ENCODE measurements at regions not wholly inside any gene's neighbourhood (a gene's known extent, or its start where the extent isn't known, plus 50 kb on each side); places are given as distances from the start of the nearest gene placed in this dataset.

DNA sequence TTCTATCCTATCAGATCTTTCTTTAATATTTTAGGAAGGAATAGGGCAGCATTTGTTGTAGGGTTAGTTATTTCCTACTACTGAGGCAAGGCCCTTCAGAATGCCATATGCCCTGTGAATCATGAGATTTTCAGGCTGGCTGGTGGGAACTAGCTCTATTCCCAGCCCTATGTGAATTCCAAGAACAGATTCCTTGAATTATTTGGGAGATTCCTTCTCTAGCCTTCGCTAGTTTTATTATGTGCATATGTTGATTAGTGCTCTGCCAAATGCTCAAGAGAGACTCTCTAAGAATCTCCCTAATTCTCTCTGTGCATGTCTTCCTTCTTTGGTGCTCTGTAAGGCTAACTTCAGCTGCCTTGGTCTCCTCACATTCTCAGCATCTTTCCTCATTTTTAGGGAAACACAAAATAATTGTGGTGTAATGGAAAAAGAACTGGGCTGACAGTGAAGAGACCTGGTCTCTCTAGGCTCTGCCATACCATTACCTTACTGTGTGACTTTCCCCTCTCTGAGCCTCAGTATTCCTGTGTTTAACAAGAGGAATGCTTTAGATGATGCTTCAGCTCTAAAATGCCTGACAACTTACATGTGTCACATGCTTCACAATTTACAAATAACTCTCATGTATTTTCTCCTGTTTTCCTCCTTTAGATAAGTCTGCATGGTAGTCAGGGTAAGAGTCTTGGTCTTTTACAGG lies 79.7 kb downstream of the VMA21 start:
- DNase-seq = no peak

GRCh38 chrX:151478058-151478457 lies 81.1 kb downstream of the VMA21 start:
- DNase-seq = no peak
- intact Hi-C loops (cut with DNase I) = no loop called here

More for the DNA sequence above, 79.7 kb downstream of the VMA21 start:
- intact Hi-C loops (cut with DNase I) = no loop called here

DNA sequence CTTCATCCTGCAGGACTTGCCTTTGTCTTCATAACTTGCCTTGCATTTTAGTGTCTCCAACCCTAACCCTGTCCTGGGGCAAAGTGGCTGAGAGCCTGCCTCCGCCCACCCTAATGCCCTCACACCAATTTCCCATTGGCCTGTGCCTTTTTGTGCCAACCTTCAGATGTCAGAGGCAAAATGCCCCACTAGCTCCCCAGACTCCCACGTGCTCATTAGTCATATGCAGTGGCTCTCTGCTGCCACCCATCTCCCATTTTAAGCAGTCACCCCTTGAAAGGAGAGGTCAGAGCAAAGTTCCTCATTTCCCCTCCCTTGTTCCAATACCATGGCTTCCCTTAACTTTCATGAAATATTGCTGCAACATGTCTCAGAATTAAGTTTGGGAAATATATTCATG lies 74.8 kb upstream of the PASD1 start:
- no peak for DNase-seq

GRCh38 chrX:151505796-151506195 lies 57.7 kb upstream of the PASD1 start:
- intact Hi-C loops (cut with DNase I) = no loop called here

More for the DNA sequence above, 74.8 kb upstream of the PASD1 start:
- intact Hi-C loops (cut with DNase I) = no loop called here

GRCh38 chrX:151510203-151510602 lies 53.3 kb upstream of the PASD1 start:
- DNase-seq = no peak
- intact Hi-C loops (cut with DNase I) = no loop called here

More at GRCh38 chrX:151505796-151506195, 57.7 kb upstream of the PASD1 start:
- DNase-seq = peak in 11 of 42 donors; percentile 5 to 39 (median 17)

GRCh38 chrX:151513472-151513871 lies 50.0 kb upstream of the PASD1 start:
- no peak for DNase-seq
- intact Hi-C loops (cut with DNase I) = no loop called here
